Erythroblast (primary cell): ENCODE measurements at regions not wholly inside any gene's neighbourhood (a gene's known extent, or its start where the extent isn't known, plus 50 kb on each side); places are given as distances from the start of the nearest gene placed in this dataset.

Experiments used
- DNase-seq, 2 experiments: peaks; one replicate each; lab custom pipeline; 2025; lab: John Stamatoyannopoulos, UW
- GATA1 ChIP-seq: IDR thresholded peaks from 2 replicates; pipeline ENCODE4 v1.6.1; 2011; ENCODE audit warnings: low read depth, mild to moderate bottlenecking, control low read depth, low read length, moderate library complexity
- POLR2A ChIP-seq: IDR thresholded peaks from 2 replicates; pipeline ENCODE4 v1.6.1; 2011; ENCODE audit warnings: mild to moderate bottlenecking, low read length

GRCh38 chr2:126748188-126748760 lies 92.3 kb downstream of the GYPC start:
- TF ChIP-seq GATA1, result no peak
- no peak for TF ChIP-seq POLR2A
- DNase-seq, result no peak

- TF ChIP-seq POLR2A, result no peak
- no peak for TF ChIP-seq GATA1
- no peak for DNase-seq
Measured at GRCh38 chr2:126748929-126749518, 93.1 kb downstream of the GYPC start.

GRCh38 chr2:126749537-126749936 lies 93.6 kb downstream of the GYPC start:
- DNase-seq, result peak; percentile 27 to 40
- TF ChIP-seq GATA1 (no peak), POLR2A (no peak)

- TF ChIP-seq GATA1 (no peak), POLR2A (no peak)
- no peak for DNase-seq
Measured at GRCh38 chr2:126750506-126750905, 94.5 kb downstream of the GYPC start.

GRCh38 chr2:126751477-126751876 lies 95.5 kb downstream of the GYPC start:
- DNase-seq, result no peak
- TF ChIP-seq POLR2A (no peak), GATA1 (no peak)

- TF ChIP-seq GATA1 (no peak), POLR2A (no peak)
- DNase-seq, result no peak
Measured at GRCh38 chr2:126752876-126753275, 96.9 kb downstream of the GYPC start.

GRCh38 chr2:126753501-126754212 lies 97.7 kb downstream of the GYPC start:
- no peak for DNase-seq
- TF ChIP-seq GATA1, result no peak
- no peak for TF ChIP-seq POLR2A

GRCh38 chr2:126754240-126755004 lies 98.5 kb downstream of the GYPC start:
- TF ChIP-seq GATA1 (no peak), POLR2A (no peak)
- DNase-seq, result no peak

GRCh38 chr2:126756125-126756524 lies 100.2 kb downstream of the GYPC start:
- no peak for DNase-seq
- no peak for TF ChIP-seq POLR2A

GRCh38 chr2:126761256-126761980 lies 105.5 kb downstream of the GYPC start:
- no peak for DNase-seq

GRCh38 chr2:126761981-126762878 lies 106.3 kb downstream of the GYPC start:
- TF ChIP-seq POLR2A, result no peak
- no peak for TF ChIP-seq GATA1
- no peak for DNase-seq

More at GRCh38 chr2:126761256-126761980, 105.5 kb downstream of the GYPC start:
- TF ChIP-seq GATA1, result no peak
- TF ChIP-seq POLR2A, result no peak

- no peak for DNase-seq
- no peak for TF ChIP-seq POLR2A
- no peak for TF ChIP-seq GATA1
Measured at GRCh38 chr2:126764686-126765265, 108.8 kb downstream of the GYPC start.

GRCh38 chr2:126765395-126765794 lies 109.4 kb downstream of the GYPC start:
- no peak for DNase-seq
- no peak for TF ChIP-seq POLR2A
